Endothelial cell of umbilical vein (primary cell): ENCODE measurements at regions not wholly inside any gene's neighbourhood (a gene's known extent, or its start where the extent isn't known, plus 50 kb on each side); places are given as distances from the start of the nearest gene placed in this dataset.

Source experiments
- CTCF ChIP-seq, 2 donors: IDR thresholded peaks; 1 replicate in 1 of 2; 2 replicates in 1 of 2; pipeline ENCODE4 v1.5.1; 2011; ENCODE audit warnings: low read length in 2 of 2, mild to moderate bottlenecking in 2 of 2, moderate library complexity in 2 of 2, control low read depth in 1 of 2, inconsistent platforms in 1 of 2, low read depth in 1 of 2; ENCODE audit not compliant: insufficient read depth in 1 of 2; ENCODE audit errors: extremely low read depth in 1 of 2
- EZH2 ChIP-seq: IDR thresholded peaks from 2 replicates; pipeline ENCODE4 v1.6.1; 2012; ENCODE audit warnings: borderline replicate concordance, low read depth, mild to moderate bottlenecking, moderate library complexity, low read length, inconsistent platforms; ENCODE audit not compliant: severe bottlenecking
- FOS ChIP-seq: IDR thresholded peaks from 2 replicates; pipeline ENCODE4 v1.6.1; 2011; ENCODE audit warnings: mild to moderate bottlenecking, low read length, moderate library complexity, borderline replicate concordance; ENCODE audit not compliant: insufficient read depth
- GATA2 ChIP-seq: IDR thresholded peaks from 2 replicates; pipeline ENCODE4 v1.7.0; 2011; ENCODE audit warnings: low read depth, mild to moderate bottlenecking, moderate library complexity, mixed read lengths, low read length; ENCODE audit not compliant: insufficient read length, insufficient read depth
- JUN ChIP-seq: IDR thresholded peaks from 2 replicates; pipeline ENCODE4 v1.6.1; 2011; ENCODE audit warnings: borderline replicate concordance, low read depth; ENCODE audit not compliant: insufficient read length, insufficient read depth
- MYC ChIP-seq: IDR thresholded peaks from one replicate; pipeline ENCODE4 v1.6.1; 2011; ENCODE audit warnings: mild to moderate bottlenecking, low read depth, low read length
- POLR2A ChIP-seq: IDR thresholded peaks from 2 replicates; pipeline ENCODE4 v1.6.1; 2012; ENCODE audit warnings: low read depth, mild to moderate bottlenecking, control low read depth, low read length
- POLR2AphosphoS5 ChIP-seq: IDR thresholded peaks from 2 replicates; pipeline ENCODE4 v1.6.1; 2012; ENCODE audit warnings: low read depth, mild to moderate bottlenecking, control low read depth, low read length, moderate library complexity; ENCODE audit not compliant: insufficient read depth
- TF ChIP-seq, protein P1 (sequence below): IDR thresholded peaks from 2 replicates; pipeline ENCODE4 v1.6.1; 2011; ENCODE audit not compliant: insufficient read depth, insufficient read length

GRCh38 chr1:181180407-181181031 lies 92.0 kb downstream of the IER5 start:
- TF ChIP-seq CTCF (IDR thresholded peaks at IDR 0.05; ENCODE audit: extremely low read depth in 1 of 2, insufficient read depth in 1 of 2, low read depth in 1 of 2, low read length in 2 of 2) (no peak), POLR2A (no peak), EZH2 (no peak), FOS (no peak), POLR2AphosphoS5 (no peak), MYC (no peak), GATA2 (no peak), JUN (no peak)
- TF ChIP-seq, protein P1, sequence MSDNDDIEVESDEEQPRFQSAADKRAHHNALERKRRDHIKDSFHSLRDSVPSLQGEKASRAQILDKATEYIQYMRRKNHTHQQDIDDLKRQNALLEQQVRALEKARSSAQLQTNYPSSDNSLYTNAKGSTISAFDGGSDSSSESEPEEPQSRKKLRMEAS: no peak
